T-cell (primary cell): ENCODE measurements at regions not wholly inside any gene's neighbourhood (a gene's known extent, or its start where the extent isn't known, plus 50 kb on each side); places are given as distances from the start of the nearest gene placed in this dataset.

ENCODE experiments used
- ATAC-seq, 4 experiments: fragments of 200-7000 bp in 3 of 4; fragments of 150-1000 bp in 1 of 4; cut with Tn5 transposase; replicated peaks in 1 of 4; 1 replicate in 3 of 4; 2 replicates in 1 of 4; pipeline ENCODE4 v1.10.0; 2021; ENCODE audit warnings: moderate library complexity in 3 of 4, mild to moderate bottlenecking in 2 of 4, moderate number of reproducible peaks in 1 of 4
- CTCF ChIA-PET, 2 donors: fragments of 300-600 bp; sonication (Branson Sonifier 250); formaldehyde crosslinking; loops; one replicate each; lab custom pipeline; 2022; ENCODE audit warnings: antibody characterized with exemption in 2 of 2; lab: Charles Lee
- POLR2A ChIA-PET, 2 donors: fragments of 300-600 bp; sonication (Branson Sonifier 250); formaldehyde crosslinking; loops; one replicate each; lab custom pipeline; 2022; ENCODE audit warnings: antibody characterized with exemption in 2 of 2; lab: Charles Lee
- DNase-seq, 35 experiments: peaks; one replicate each; pipeline versions ENCODE4 v3.0.0 to v3.0.0-alpha.2; 2013 to 2023
- H3K27ac ChIP-seq: one replicate; pipeline ENCODE4 v1.5.1; 2013; ENCODE audit warnings: low read length
- H3K27me3 ChIP-seq, 2 experiments: replicated peaks in 1 of 2; 1 replicate in 1 of 2; 2 replicates in 1 of 2; pipeline versions ENCODE4 v1.6.1 to v1.7.0; 2013; ENCODE audit warnings: low read length in 1 of 2, mixed read lengths in 1 of 2; ENCODE audit not compliant: control insufficient read depth in 2 of 2, insufficient read depth in 2 of 2; ENCODE audit errors: extremely low read depth in 1 of 2
- H3K36me3 ChIP-seq, 2 donors: 1 replicate in 1 of 2; 2 replicates in 1 of 2; pipeline versions ENCODE4 v1.6.1 to v1.7.0; 2013; ENCODE audit warnings: low read length in 1 of 2; ENCODE audit not compliant: control insufficient read depth in 2 of 2, insufficient read depth in 1 of 2; ENCODE audit errors: extremely low read depth in 1 of 2
- H3K4me1 ChIP-seq, 2 experiments: 1 replicate in 1 of 2; 2 replicates in 1 of 2; pipeline versions ENCODE4 v1.6.1 to v1.7.0; 2013; ENCODE audit warnings: low read length in 2 of 2, mixed read lengths in 1 of 2; ENCODE audit not compliant: insufficient read depth in 2 of 2, control insufficient read depth in 1 of 2; ENCODE audit errors: extremely low read depth in 1 of 2
- H3K4me3 ChIP-seq, 2 donors: 1 replicate in 1 of 2; 2 replicates in 1 of 2; pipeline versions ENCODE4 v1.5.1 to v1.7.0; 2013; ENCODE audit warnings: mild to moderate bottlenecking in 2 of 2, low read length in 1 of 2, moderate library complexity in 1 of 2; ENCODE audit not compliant: control insufficient read depth in 1 of 2; ENCODE audit errors: extremely low read depth in 1 of 2
- H3K9me3 ChIP-seq: 2 replicates; pipeline ENCODE4 v1.7.0; 2013
- H3K27ac Mint-ChIP-seq, 2 donors: one replicate each; pipeline ENCODE4 v1.8.0; 2020 to 2021; ENCODE audit warnings: mild to moderate bottlenecking in 2 of 2, mixed read lengths in 2 of 2
- H3K27me3 Mint-ChIP-seq, 2 donors: one replicate each; pipeline ENCODE4 v1.8.0; 2021 to 2022; ENCODE audit warnings: mixed read lengths in 2 of 2
- H3K36me3 Mint-ChIP-seq: one replicate; pipeline ENCODE4 v1.8.0; 2021; ENCODE audit warnings: mixed read lengths
- H3K4me1 Mint-ChIP-seq, 3 donors: one replicate each; pipeline ENCODE4 v1.8.0; 2020 to 2022; ENCODE audit warnings: mixed read lengths in 3 of 3, mild to moderate bottlenecking in 1 of 3
- H3K4me3 Mint-ChIP-seq, 3 donors: one replicate each; pipeline ENCODE4 v1.8.0; 2020 to 2022; ENCODE audit warnings: mild to moderate bottlenecking in 3 of 3, mixed read lengths in 3 of 3, moderate library complexity in 3 of 3
- H3K9me3 Mint-ChIP-seq, 3 donors: one replicate each; pipeline ENCODE4 v1.8.0; 2020 to 2022; ENCODE audit warnings: mixed read lengths in 3 of 3
- WGBS: methylation state at CpG from one replicate; pipeline ENCODE4 v1.1.5; 2013; ENCODE audit warnings: missing lambda C conversion rate; ENCODE audit not compliant: insufficient coverage; 5-methylcytosine and 5-hydroxymethylcytosine counted together

DNA sequence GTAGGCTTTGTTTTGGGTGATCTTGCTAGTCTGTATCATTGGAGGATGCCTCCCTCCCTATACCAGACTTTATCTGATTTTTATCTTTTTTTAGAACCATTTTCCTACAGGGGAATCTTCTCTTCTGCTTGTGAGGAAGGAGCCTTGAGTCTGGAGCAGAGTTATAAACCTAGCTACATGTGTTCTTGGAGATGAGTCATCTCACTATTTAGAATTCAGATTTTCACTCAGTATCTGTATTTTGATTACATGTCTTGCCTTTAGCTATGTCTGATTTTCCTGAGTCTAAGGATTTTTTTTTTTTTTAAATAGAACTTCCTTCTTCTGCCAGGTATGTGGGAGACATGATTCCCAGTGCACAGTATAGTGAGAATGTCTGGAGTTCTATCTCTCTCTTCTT lies 211.6 kb upstream of the MBL2 start:
- peaks cover 0 to 10% (median 3%) of the 10 kb centered on the region in 3 donors for H3K9me3 Mint-ChIP-seq
- H3K36me3 Mint-ChIP-seq: no peaks in the 10 kb centered on the region
- no peak overlapping the region for H3K27ac Mint-ChIP-seq
- no peaks in the 10 kb centered on the region for H3K9me3 ChIP-seq
- no peaks in the 10 kb centered on the region for H3K27me3 Mint-ChIP-seq
- DNase-seq (no peak), ATAC-seq (no peak)
- ChIA-PET CTCF (no interaction called here), POLR2A (no interaction called here)
- no peaks in the 10 kb centered on the region for H3K4me1 Mint-ChIP-seq
- no peak overlapping the region for H3K27ac ChIP-seq
- H3K36me3 ChIP-seq: no peaks in the 10 kb centered on the region
- H3K27me3 ChIP-seq: no peaks in the 10 kb centered on the region
- H3K4me3 Mint-ChIP-seq: no peak overlapping the region
- H3K4me1 ChIP-seq: no peaks in the 10 kb centered on the region
- H3K4me3 ChIP-seq: no peak overlapping the region

DNA sequence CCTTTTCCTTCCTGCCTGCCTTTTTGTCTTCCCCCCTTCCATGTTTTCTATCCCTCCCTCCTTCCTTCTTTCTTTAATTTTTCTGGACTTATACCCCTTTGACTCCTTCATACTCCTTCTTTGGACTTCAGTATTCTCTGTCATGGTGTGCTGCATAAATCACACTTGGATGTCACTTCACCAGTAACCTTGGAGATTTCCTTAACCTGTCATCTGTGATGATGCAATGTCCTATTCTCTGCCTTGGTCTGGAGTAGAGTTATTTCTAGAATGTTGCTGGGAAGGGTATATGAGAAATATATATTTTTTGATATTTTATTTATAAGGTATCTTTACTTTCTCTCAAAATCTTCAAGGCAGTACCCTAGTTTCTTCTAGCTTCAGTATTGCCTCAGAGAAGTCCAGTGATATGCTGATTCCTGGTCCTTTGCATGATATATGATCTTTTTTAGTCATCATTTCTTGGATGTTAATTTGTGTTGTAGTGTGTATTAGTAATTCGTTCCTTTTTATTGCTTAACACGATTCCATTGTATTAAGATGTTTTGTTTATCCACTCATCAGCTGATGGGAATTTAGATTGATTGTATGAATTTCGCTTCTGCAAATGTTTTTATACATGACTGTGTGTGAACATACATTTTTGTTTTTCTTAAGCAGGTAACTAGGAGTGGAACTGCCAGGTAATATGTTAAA lies 206.9 kb upstream of the MBL2 start:
- DNase-seq (no peak), ATAC-seq (no peak)
- POLR2A ChIA-PET: no interaction called here
- Histone ChIP-seq H3K4me3 (no peak overlapping the region), H3K36me3 (no peaks in the 10 kb centered on the region), H3K4me1 (no peaks in the 10 kb centered on the region), H3K9me3 (no peaks in the 10 kb centered on the region), H3K27me3 (no peaks in the 10 kb centered on the region), H3K27ac (no peak overlapping the region)
- peaks cover 0 to 13% (median 4%) of the 10 kb centered on the region in 3 donors for H3K9me3 Mint-ChIP-seq
- CTCF ChIA-PET: no interaction called here
- WGBS: 80% methylated on average over 1 of the region's 3 CpGs
- no peaks in the 10 kb centered on the region for H3K36me3 Mint-ChIP-seq
- H3K27ac Mint-ChIP-seq: no peak overlapping the region
- H3K4me3 Mint-ChIP-seq: no peak overlapping the region
- no peaks in the 10 kb centered on the region for H3K4me1 Mint-ChIP-seq
- no peaks in the 10 kb centered on the region for H3K27me3 Mint-ChIP-seq

DNA sequence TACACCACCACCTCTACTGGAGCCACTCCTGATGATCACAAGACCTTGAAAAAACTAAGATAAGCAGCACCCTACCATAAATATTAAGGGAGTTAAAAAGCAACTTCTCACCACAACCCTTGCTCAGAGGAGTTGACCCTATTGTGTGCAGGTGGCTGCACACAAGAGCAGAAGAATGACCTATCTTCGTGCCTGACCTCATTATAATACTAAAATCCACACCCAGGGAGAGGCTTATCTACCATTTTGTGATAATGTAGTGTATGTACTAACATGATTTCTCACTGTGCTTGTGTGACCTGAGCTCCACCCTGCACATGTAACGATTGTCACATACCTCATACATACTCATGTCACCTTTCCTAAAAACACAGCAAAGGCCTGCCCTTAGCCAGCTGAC lies 205.0 kb upstream of the MBL2 start:
- H3K4me1 ChIP-seq: no peaks in the 10 kb centered on the region
- no peak overlapping the region for H3K4me3 Mint-ChIP-seq
- H3K27ac ChIP-seq: no peak overlapping the region
- no peak overlapping the region for H3K4me3 ChIP-seq
- H3K4me1 Mint-ChIP-seq: no peaks in the 10 kb centered on the region
- ChIA-PET CTCF (no interaction called here), POLR2A (no interaction called here)
- no peaks in the 10 kb centered on the region for H3K27me3 ChIP-seq
- no peak overlapping the region for H3K27ac Mint-ChIP-seq
- WGBS: no CpG with 5 or more reads among the region's 2 CpGs
- H3K9me3 Mint-ChIP-seq: peaks cover 7 to 22% (median 20%) of the 10 kb centered on the region in 3 donors
- H3K27me3 Mint-ChIP-seq: no peaks in the 10 kb centered on the region
- H3K9me3 ChIP-seq: no peaks in the 10 kb centered on the region
- no peak for DNase-seq
- ATAC-seq: no peak
- H3K36me3 ChIP-seq: no peaks in the 10 kb centered on the region
- no peaks in the 10 kb centered on the region for H3K36me3 Mint-ChIP-seq

DNA sequence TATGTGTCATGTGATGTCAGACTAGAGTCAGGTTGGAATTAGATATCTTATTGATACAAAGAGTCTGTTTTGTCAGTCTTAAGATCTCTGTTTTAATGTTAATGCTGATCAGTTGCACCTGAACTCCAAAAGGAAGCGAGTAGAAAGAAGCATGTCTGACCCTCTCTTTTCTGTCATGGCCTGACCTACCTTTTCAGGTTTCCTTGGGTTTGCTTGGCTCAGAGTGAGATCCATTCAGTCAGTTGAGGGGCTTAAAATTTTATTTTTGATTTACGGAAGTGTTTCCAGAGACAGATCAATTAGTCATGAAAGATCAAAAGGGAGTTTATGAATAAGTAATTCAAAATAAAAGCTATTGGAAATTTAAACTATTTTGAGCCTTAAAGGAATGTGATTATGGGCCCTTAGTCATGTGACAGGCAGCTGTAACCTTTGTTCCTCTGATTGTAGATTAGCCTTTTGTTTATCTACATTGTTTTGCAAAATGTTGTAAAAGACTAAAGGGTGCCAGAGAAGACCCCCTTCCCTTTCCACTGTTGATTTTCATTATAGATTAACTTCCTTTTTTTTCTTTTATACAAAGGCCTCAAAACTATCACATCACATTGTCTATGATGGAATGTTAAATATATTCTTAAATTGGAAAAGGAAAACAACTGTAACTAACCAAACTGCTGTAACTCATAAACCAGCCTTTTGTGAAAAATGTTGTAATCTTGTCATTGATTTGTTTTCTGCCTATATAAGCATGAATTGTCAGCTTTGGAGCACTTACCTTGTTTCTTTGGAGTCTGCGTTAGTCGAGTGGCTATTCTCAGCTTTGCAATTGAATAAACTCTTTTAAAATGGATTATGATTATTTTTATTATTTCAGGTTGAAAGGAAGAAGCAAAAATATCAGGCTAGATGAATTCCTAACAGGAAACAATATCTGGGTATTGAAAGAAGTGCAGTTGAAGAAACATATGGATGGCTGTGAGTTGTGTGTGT lies 195.5 kb upstream of the MBL2 start:
- peaks cover 6 to 13% (median 10%) of the 10 kb centered on the region in 3 donors for H3K9me3 Mint-ChIP-seq
- Histone ChIP-seq H3K36me3 (no peaks in the 10 kb centered on the region), H3K4me3 (no peak overlapping the region), H3K27ac (no peak overlapping the region), H3K4me1 (no peaks in the 10 kb centered on the region), H3K27me3 (no peaks in the 10 kb centered on the region), H3K9me3 (no peaks in the 10 kb centered on the region)
- WGBS: 100% methylated on average over 1 of the region's 4 CpGs
- no peaks in the 10 kb centered on the region for H3K4me1 Mint-ChIP-seq
- H3K4me3 Mint-ChIP-seq: no peak overlapping the region
- ChIA-PET CTCF (no interaction called here), POLR2A (no interaction called here)
- ATAC-seq (no peak), DNase-seq (no peak)
- no peaks in the 10 kb centered on the region for H3K27me3 Mint-ChIP-seq
- H3K36me3 Mint-ChIP-seq: no peaks in the 10 kb centered on the region
- H3K27ac Mint-ChIP-seq: no peak overlapping the region

DNA sequence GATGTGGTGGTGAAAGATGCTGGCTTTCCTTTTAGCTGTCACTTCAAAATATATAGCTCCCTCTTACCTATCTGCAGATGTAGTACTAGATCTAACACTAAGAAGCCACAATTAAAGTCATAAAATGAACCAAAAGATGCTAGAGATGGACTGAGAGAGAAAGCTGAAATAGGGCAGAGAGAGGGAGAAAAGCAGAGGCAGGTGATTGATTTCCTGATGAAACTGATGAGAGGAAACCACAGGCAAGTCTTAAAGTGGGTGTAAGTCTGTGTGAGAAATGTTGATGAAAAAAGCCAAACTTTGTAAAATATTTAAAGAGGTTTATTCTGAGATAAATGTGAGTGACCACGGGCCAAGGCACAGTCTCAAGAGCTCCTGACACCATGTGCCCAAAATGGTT lies 194.3 kb upstream of the MBL2 start:
- ChIA-PET POLR2A (no interaction called here), CTCF (no interaction called here)
- Histone ChIP-seq H3K9me3 (no peaks in the 10 kb centered on the region), H3K27ac (no peak overlapping the region), H3K36me3 (no peaks in the 10 kb centered on the region), H3K4me3 (no peak overlapping the region), H3K4me1 (no peaks in the 10 kb centered on the region), H3K27me3 (no peaks in the 10 kb centered on the region)
- Mint-ChIP-seq H3K27ac (no peak overlapping the region), H3K4me1 (no peaks in the 10 kb centered on the region), H3K4me3 (no peak overlapping the region), H3K36me3 (no peaks in the 10 kb centered on the region), H3K27me3 (no peaks in the 10 kb centered on the region), H3K9me3 (peaks cover 6 to 13% (median 6%) of the 10 kb centered on the region in 3 donors)
- ATAC-seq (no peak), DNase-seq (no peak)
- WGBS: no CpG with 5 or more reads among the region's 1 CpG

DNA sequence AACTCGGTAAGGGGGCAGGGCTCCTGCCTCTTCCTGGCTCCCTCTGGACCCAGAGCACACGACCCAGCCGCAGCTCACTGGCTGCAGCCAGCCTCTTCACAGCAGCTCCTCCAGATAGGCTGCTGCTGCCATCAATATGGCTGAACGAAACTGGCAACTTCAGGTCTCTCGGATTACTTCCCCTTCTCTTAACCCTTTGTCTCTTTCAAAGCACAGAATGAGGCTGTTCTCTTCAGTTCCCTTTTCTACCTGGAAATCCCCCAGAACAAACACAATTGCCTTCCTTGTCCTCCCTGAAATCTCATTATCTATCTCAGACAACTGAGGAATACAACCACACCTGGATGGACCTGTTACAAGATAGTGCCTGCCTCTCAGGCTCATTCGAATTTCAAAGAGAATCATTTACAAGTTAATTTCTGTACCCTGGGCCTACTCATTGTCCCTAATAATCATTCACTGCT lies 193.4 kb upstream of the MBL2 start:
- Mint-ChIP-seq H3K4me1 (no peaks in the 10 kb centered on the region), H3K36me3 (no peaks in the 10 kb centered on the region), H3K9me3 (peaks cover 2 to 7% (median 6%) of the 10 kb centered on the region in 3 donors), H3K27me3 (no peaks in the 10 kb centered on the region), H3K4me3 (no peak overlapping the region), H3K27ac (no peak overlapping the region)
- no peak for DNase-seq
- WGBS: 63% methylated on average over 6 of the region's 6 CpGs
- H3K9me3 ChIP-seq: no peaks in the 10 kb centered on the region
- no peak overlapping the region for H3K27ac ChIP-seq
- H3K4me1 ChIP-seq: no peaks in the 10 kb centered on the region
- no peak overlapping the region for H3K4me3 ChIP-seq
- no peaks in the 10 kb centered on the region for H3K27me3 ChIP-seq
- ChIA-PET CTCF (no interaction called here), POLR2A (no interaction called here)
- no peak for ATAC-seq
- H3K36me3 ChIP-seq: no peaks in the 10 kb centered on the region
